Liver (tissue), 8 donors: ENCODE measurements at regions not wholly inside any gene's neighbourhood (a gene's known extent, or its start where the extent isn't known, plus 50 kb on each side); places are given as distances from the start of the nearest gene placed in this dataset.

ENCODE experiments used
- DNase-seq: peaks from one replicate; pipeline ENCODE4 v3.0.0-alpha.2; 2017; ENCODE audit warnings: low spot score
- H3K27ac ChIP-seq, 2 donors: one replicate each; pipeline ENCODE4 v1.7.0; 2013; ENCODE audit warnings: inconsistent platforms in 2 of 2, low read length in 2 of 2, control low read depth in 1 of 2, low read depth in 1 of 2, mild to moderate bottlenecking in 1 of 2
- H3K27me3 ChIP-seq, 4 donors: one replicate each; pipeline versions ENCODE4 v1.6.1 to v1.7.0; 2013; ENCODE audit warnings: low read length in 3 of 4, inconsistent platforms in 1 of 4, mild to moderate bottlenecking in 1 of 4, moderate library complexity in 1 of 4; ENCODE audit not compliant: control insufficient read depth in 4 of 4, insufficient read depth in 4 of 4
- H3K36me3 ChIP-seq, 4 donors: one replicate each; pipeline versions ENCODE4 v1.6.1 to v1.7.0; 2013; ENCODE audit warnings: low read length in 3 of 4, mild to moderate bottlenecking in 3 of 4, low read depth in 1 of 4, moderate library complexity in 1 of 4; ENCODE audit not compliant: control insufficient read depth in 4 of 4, insufficient read depth in 3 of 4
- H3K4me1 ChIP-seq, 4 donors: one replicate each; pipeline versions ENCODE4 v1.6.1 to v1.7.0; 2013; ENCODE audit warnings: low read length in 3 of 4, mild to moderate bottlenecking in 3 of 4, moderate library complexity in 1 of 4; ENCODE audit not compliant: control insufficient read depth in 4 of 4, insufficient read depth in 4 of 4
- H3K4me3 ChIP-seq, 3 donors: one replicate each; pipeline versions ENCODE4 v1.6.1 to v1.7.0; 2013; ENCODE audit warnings: low read length in 3 of 3, control low read depth in 1 of 3, low read depth in 1 of 3, mild to moderate bottlenecking in 1 of 3
- H3K9ac ChIP-seq, 2 donors: one replicate each; pipeline ENCODE4 v1.7.0; 2013; ENCODE audit warnings: low read length in 2 of 2, mild to moderate bottlenecking in 2 of 2, moderate library complexity in 2 of 2, control low read depth in 1 of 2, low read depth in 1 of 2
- H3K9me3 ChIP-seq, 4 donors: one replicate each; pipeline versions ENCODE4 v1.6.1 to v1.7.0; 2013; ENCODE audit warnings: low read length in 3 of 4; ENCODE audit not compliant: control insufficient read depth in 4 of 4
- ATF3 ChIP-seq: IDR thresholded peaks from 2 replicates; pipeline ENCODE4 v1.6.1; 2016; ENCODE audit warnings: antibody characterized with exemption
- CTCF ChIP-seq: fragments of 150-350 bp; IDR thresholded peaks from 2 replicates; pipeline ENCODE4 v1.5.1; 2017; ENCODE audit warnings: improper control_type of control experiment, low read depth, low read length; ENCODE audit not compliant: missing input control
- FOXA1 ChIP-seq: IDR thresholded peaks from 2 replicates; pipeline ENCODE4 v1.6.1; 2016; ENCODE audit warnings: antibody characterized with exemption
- FOXA2 ChIP-seq: IDR thresholded peaks from 2 replicates; pipeline ENCODE4 v1.6.1; 2016; ENCODE audit warnings: antibody characterized with exemption
- GABPA ChIP-seq, 2 donors: IDR thresholded peaks in 1 of 2; conservative IDR thresholded peaks in 1 of 2; 2 replicates each; pipeline ENCODE4 v1.6.1; 2016; ENCODE audit warnings: antibody characterized with exemption in 2 of 2, mild to moderate bottlenecking in 1 of 2, moderate library complexity in 1 of 2
- MAX ChIP-seq: IDR thresholded peaks from 2 replicates; pipeline ENCODE4 v1.6.1; 2016; ENCODE audit warnings: antibody characterized with exemption
- NR2F2 ChIP-seq: IDR thresholded peaks from 2 replicates; pipeline ENCODE4 v1.6.1; 2016; ENCODE audit warnings: antibody characterized with exemption
- RAD21 ChIP-seq, 2 donors: IDR thresholded peaks; 2 replicates each; pipeline ENCODE4 v1.6.1; 2016; ENCODE audit warnings: antibody characterized with exemption in 2 of 2, mild to moderate bottlenecking in 2 of 2
- REST ChIP-seq: IDR thresholded peaks from 2 replicates; pipeline ENCODE4 v1.6.1; 2016; ENCODE audit warnings: antibody characterized with exemption, mild to moderate bottlenecking
- RXRA ChIP-seq, 2 donors: IDR thresholded peaks; 2 replicates each; pipeline ENCODE4 v1.6.1; 2017 to 2018; ENCODE audit warnings: antibody characterized with exemption in 2 of 2, mild to moderate bottlenecking in 1 of 2
- TAF1 ChIP-seq: conservative IDR thresholded peaks from 2 replicates; pipeline ENCODE4 v1.6.1; 2016; ENCODE audit warnings: antibody characterized with exemption, mild to moderate bottlenecking
- ZBTB33 ChIP-seq: IDR thresholded peaks from 2 replicates; pipeline ENCODE4 v1.6.1; 2016; ENCODE audit warnings: antibody characterized with exemption
- WGBS: extraction: QIAGEN DNeasy Blood & Tissue Kit; methylation state at CpG from one replicate; pipeline ENCODE4 v1.1.7; 2013; 5-methylcytosine and 5-hydroxymethylcytosine counted together
- donor health status: healthy.
- donor health status: healthy.
- donor health status: healthy.
- donor health status: healthy.
- donor health status: healthy.

- Histone ChIP-seq H3K4me3 (no peak overlapping the region), H3K27ac (no peak overlapping the region), H3K27me3 (no peaks in the 10 kb centered on the region), H3K9ac (no peak overlapping the region), H3K9me3 (no peaks in the 10 kb centered on the region), H3K4me1 (no peaks in the 10 kb centered on the region), H3K36me3 (no peaks in the 10 kb centered on the region)
- no peak for DNase-seq
- WGBS, result 78% methylated on average over 5 of the region's 5 CpGs
- no peak for TF ChIP-seq NR2F2
- TF ChIP-seq TAF1, result no peak
- TF ChIP-seq GABPA (IDR thresholded peaks at IDR 0.05 in 1 of 2, conservative IDR thresholded peaks at IDR 0.05 in 1 of 2), result no peak
- TF ChIP-seq MAX, result no peak
- no peak for TF ChIP-seq REST
Observed at GRCh38 chr2:150042500-150043171, 444.8 kb downstream of the RND3 start.

GRCh38 chr2:150041722-150042425, 445.6 kb downstream of the RND3 start:
- no peak overlapping the region for H3K4me3 ChIP-seq
- WGBS, result 93% methylated on average over 8 of the region's 8 CpGs
- H3K27me3 ChIP-seq, result no peaks in the 10 kb centered on the region
- DNase-seq, result no peak
- H3K4me1 ChIP-seq, result no peaks in the 10 kb centered on the region
- H3K9me3 ChIP-seq, result no peaks in the 10 kb centered on the region
- H3K36me3 ChIP-seq, result no peaks in the 10 kb centered on the region
- TF ChIP-seq ATF3 (no peak), RAD21 (IDR thresholded peaks at IDR 0.05) (no peak), ZBTB33 (no peak), CTCF (no peak), FOXA1 (no peak), RXRA (IDR thresholded peaks at IDR 0.05) (no peak), NR2F2 (no peak), MAX (no peak), FOXA2 (no peak), TAF1 (no peak)
- no peak overlapping the region for H3K27ac ChIP-seq
- no peak overlapping the region for H3K9ac ChIP-seq
